ENCODE measurements at regions not wholly inside any gene's neighbourhood (a gene's known extent, or its start where the extent isn't known, plus 50 kb on each side); places are given as distances from the start of the nearest gene placed in this dataset.
A peak's percentile ranks its signal among the peaks of the same experiment; 100 is the strongest.

DNA sequence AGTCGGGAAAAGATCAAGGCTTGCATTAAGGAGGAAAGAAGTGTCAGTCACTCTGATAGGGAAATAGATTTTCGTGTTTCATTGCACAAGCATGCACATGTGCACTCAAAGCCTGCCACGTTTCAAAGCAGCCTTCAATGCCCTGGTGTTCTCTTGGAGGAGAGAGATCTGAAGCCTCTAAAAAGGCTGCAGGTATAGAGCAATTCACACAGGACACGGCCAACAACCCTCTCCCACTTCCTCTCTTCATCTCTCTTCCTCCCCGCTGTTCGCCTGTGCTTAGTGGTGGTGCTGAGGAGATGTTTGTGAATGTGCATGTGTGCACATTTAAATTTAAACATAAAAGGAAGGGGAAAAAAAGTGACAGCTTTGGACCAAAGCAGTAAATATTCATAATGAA, 117.7 kb downstream of the NUF2 start:
- DNase-seq (no peak), ATAC-seq (ENCODE audit: low FRiP score in 2 of 2) (no peak)
- Histone ChIP-seq H3K9me3 (no peaks in the 10 kb centered on the region), H3K27me3 (no peaks in the 10 kb centered on the region), H3K4me3 (no peak overlapping the region), H3K27ac (no peak overlapping the region), H3K4me1 (no peaks in the 10 kb centered on the region), H3K36me3 (no peaks in the 10 kb centered on the region)
- 28 to 38% methylated on average over 6 of the region's 6 CpGs for WGBS, 2 donors
- TF ChIP-seq POLR2A (IDR thresholded peaks at IDR 0.05) (no peak), EP300 (IDR thresholded peaks at IDR 0.05) (no peak), POLR2AphosphoS5 (IDR thresholded peaks at IDR 0.05) (no peak)
- TF ChIP-seq, protein P1, sequence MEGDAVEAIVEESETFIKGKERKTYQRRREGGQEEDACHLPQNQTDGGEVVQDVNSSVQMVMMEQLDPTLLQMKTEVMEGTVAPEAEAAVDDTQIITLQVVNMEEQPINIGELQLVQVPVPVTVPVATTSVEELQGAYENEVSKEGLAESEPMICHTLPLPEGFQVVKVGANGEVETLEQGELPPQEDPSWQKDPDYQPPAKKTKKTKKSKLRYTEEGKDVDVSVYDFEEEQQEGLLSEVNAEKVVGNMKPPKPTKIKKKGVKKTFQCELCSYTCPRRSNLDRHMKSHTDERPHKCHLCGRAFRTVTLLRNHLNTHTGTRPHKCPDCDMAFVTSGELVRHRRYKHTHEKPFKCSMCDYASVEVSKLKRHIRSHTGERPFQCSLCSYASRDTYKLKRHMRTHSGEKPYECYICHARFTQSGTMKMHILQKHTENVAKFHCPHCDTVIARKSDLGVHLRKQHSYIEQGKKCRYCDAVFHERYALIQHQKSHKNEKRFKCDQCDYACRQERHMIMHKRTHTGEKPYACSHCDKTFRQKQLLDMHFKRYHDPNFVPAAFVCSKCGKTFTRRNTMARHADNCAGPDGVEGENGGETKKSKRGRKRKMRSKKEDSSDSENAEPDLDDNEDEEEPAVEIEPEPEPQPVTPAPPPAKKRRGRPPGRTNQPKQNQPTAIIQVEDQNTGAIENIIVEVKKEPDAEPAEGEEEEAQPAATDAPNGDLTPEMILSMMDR (IDR thresholded peaks at IDR 0.05), result no peak

DNA sequence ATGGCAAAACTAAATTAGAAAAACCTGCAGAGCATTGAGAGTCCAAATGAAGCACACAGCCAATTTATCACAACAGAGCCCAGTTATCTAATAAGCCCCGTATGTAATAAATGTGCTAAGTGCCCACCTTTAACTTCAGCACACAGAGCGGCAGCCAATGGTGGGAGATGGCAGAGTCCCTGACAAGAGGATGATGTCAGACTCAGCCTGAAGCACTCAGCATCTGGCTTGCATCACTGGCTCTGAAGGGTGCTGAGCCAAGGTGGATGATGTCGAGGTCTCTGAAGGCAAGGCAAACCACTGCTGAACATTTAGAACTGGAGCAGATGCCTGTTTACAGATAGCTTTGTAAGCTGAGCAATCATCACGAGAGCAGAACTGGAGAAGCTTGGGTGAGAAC, 118.3 kb downstream of the NUF2 start:
- H3K4me1 ChIP-seq, result no peaks in the 10 kb centered on the region
- no peaks in the 10 kb centered on the region for H3K36me3 ChIP-seq
- 54 to 64% methylated on average over 4 of the region's 4 CpGs for WGBS, 2 donors
- ATAC-seq (ENCODE audit: low FRiP score in 2 of 2) (peak in 1 of 2 donors; percentile 61), DNase-seq (no peak)
- TF ChIP-seq POLR2AphosphoS5 (IDR thresholded peaks at IDR 0.05), result no peak
- TF ChIP-seq, protein P1 (IDR thresholded peaks at IDR 0.05), result no peak
- no peak for TF ChIP-seq POLR2A (IDR thresholded peaks at IDR 0.05)
- no peak for TF ChIP-seq EP300 (IDR thresholded peaks at IDR 0.05)
- no peaks in the 10 kb centered on the region for H3K9me3 ChIP-seq
- no peak overlapping the region for H3K4me3 ChIP-seq
- no peaks in the 10 kb centered on the region for H3K27me3 ChIP-seq
- H3K27ac ChIP-seq, result no peak overlapping the region

DNA sequence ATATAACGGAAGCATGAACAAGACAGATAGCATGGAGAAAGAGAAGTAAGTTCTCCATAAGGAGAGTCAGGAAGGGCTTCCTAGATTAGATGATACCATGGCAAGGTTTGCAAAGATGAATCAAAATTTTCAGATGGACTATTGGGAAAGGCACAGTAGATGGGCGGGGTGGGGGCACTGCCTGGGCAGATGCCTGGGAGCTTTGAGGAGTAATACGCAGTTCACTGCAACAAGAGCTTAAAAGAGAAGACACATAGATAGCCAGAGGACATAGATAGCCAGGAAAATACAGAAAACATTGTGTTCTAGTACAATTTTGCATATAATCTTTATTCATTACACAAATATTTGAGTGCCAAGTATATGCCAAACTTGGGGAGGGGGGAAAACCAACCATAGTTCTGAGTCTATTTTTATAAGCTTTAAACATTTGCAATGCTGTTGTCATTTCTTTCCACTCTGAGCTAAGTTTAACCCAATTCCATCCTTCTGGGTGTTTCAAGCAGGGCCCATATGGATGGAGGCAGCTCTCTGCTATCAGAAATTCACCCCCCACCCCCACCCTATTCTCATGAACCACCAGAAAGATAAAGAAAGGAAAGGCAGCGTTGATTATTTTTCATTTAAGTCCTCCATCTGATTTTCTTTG, 120.6 kb downstream of the NUF2 start:
- Histone ChIP-seq H3K27me3 (no peaks in the 10 kb centered on the region), H3K27ac (no peak overlapping the region), H3K4me3 (no peak overlapping the region), H3K4me1 (no peaks in the 10 kb centered on the region), H3K9me3 (no peaks in the 10 kb centered on the region), H3K36me3 (no peaks in the 10 kb centered on the region)
- no peak for ATAC-seq (ENCODE audit: low FRiP score in 2 of 2)
- TF ChIP-seq POLR2AphosphoS5 (IDR thresholded peaks at IDR 0.05), result no peak
- no peak for TF ChIP-seq EP300 (IDR thresholded peaks at IDR 0.05)
- no peak for DNase-seq
- 77 to 88% methylated on average over 4 of the region's 4 CpGs for WGBS, 2 donors

DNA sequence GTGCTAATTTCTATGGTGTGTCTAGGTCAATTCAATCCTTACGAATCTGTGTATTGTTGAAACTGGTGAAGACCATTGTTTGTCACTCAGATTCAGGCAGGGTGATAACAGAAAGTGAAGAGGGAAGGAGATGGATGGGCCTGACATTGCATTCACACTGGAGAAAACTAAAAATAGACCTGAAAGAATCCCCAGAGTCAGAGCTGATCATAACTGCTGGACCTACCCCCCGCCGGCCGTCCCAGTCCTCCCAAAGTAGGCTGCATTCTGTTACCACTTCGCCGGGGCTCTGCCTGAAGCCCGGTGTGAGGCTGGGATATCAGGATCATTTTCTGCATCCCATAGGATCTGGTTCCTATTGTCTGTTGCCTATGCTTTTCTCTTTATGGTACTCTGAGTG, 121.1 kb downstream of the NUF2 start:
- TF ChIP-seq POLR2A (IDR thresholded peaks at IDR 0.05) (no peak), POLR2AphosphoS5 (IDR thresholded peaks at IDR 0.05) (no peak), EP300 (IDR thresholded peaks at IDR 0.05) (no peak)
- TF ChIP-seq, protein P1 (IDR thresholded peaks at IDR 0.05), result no peak
- no peak overlapping the region for H3K4me3 ChIP-seq
- no peaks in the 10 kb centered on the region for H3K4me1 ChIP-seq
- H3K9me3 ChIP-seq, result no peaks in the 10 kb centered on the region
- DNase-seq (peak in 1 of 2 donors; percentile 1), ATAC-seq (ENCODE audit: low FRiP score in 2 of 2) (no peak)
- no peaks in the 10 kb centered on the region for H3K36me3 ChIP-seq
- 76 to 86% methylated on average over 7 of the region's 7 CpGs for WGBS, 2 donors
- no peaks in the 10 kb centered on the region for H3K27me3 ChIP-seq
- no peak overlapping the region for H3K27ac ChIP-seq

DNA sequence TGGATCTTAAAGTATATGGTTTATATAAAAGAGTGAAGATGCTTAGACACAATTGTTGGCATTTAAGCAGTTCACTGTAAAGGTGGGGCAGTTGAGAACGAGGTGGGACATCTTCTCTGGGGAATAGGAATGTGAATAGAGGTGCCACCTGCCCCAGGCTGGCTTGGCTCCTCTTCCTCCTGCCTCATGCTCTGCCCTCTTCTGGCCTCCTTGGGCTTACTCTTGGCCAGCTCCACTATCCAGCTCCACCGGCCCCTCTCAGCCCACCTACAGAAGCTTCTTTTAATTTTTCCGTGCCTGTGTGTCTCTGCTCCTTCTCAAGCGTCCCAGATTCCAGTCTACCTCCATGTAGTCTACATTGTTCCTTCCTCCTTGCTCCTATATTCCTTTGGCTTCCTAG, 122.1 kb downstream of the NUF2 start:
- H3K27ac ChIP-seq, result no peak overlapping the region
- no peaks in the 10 kb centered on the region for H3K36me3 ChIP-seq
- H3K9me3 ChIP-seq, result no peaks in the 10 kb centered on the region
- 79 to 85% methylated on average over 4 of the region's 4 CpGs for WGBS, 2 donors
- no peaks in the 10 kb centered on the region for H3K4me1 ChIP-seq
- ATAC-seq (ENCODE audit: low FRiP score in 2 of 2), result no peak
- no peak for TF ChIP-seq POLR2A (IDR thresholded peaks at IDR 0.05)
- no peak for TF ChIP-seq POLR2AphosphoS5 (IDR thresholded peaks at IDR 0.05)
- TF ChIP-seq, protein P1 (IDR thresholded peaks at IDR 0.05), result no peak
- no peak for TF ChIP-seq EP300 (IDR thresholded peaks at IDR 0.05)
- H3K27me3 ChIP-seq, result no peaks in the 10 kb centered on the region
- no peak for DNase-seq
- H3K4me3 ChIP-seq, result no peak overlapping the region

All from upper lobe of left lung (tissue), 6 donors.